ENCODE measurements at regions not wholly inside any gene's neighbourhood (a gene's known extent, or its start where the extent isn't known, plus 50 kb on each side); places are given as distances from the start of the nearest gene placed in this dataset.
A peak's percentile ranks its signal among the peaks of the same experiment; 100 is the strongest.

DNA sequence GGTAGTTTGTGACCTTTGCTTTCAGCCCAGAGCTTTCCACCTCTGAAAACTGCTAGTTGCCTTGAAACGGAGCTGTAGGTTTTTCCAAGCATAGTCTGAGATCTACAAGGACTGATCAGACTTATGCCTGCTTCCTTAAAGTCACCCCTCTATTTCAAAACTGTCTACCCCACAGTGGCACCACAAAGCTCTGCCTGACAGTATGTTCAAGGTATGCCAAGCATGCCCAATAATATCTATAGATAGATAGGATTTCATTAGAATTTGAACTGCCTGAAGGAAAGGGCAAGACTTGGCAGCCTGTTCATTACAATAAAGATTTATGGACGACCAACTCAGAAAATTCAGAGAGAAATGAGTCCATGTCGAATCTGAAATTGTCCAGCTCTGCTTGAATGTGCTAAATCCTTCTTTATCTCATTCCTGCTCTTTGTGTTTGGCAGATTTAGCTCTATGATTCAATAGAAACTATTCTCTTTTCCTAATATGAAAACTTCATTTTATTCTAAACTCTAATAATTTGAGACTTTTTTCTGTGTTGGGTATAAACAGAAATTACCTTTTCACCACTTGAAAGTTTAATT, 227.6 kb upstream of the TBC1D5 start:
- Histone ChIP-seq H2BK5ac (ENCODE audit: low read depth, low read length, poor library complexity, severe bottlenecking) (no peak overlapping the region), H3K4me3 (ENCODE audit: insufficient read depth in 1 of 2, low read depth in 1 of 2, low read length in 2 of 2) (no peak overlapping the region), H3K18ac (ENCODE audit: low read depth in 1 of 2, low read length in 2 of 2) (no peak overlapping the region), H3K79me1 (replicated peaks; ENCODE audit: low read length, poor library complexity, severe bottlenecking) (no peaks in the 10 kb centered on the region), H2AK5ac (ENCODE audit: low read length, severe bottlenecking) (no peak overlapping the region), H3K4ac (ENCODE audit: low read depth in 1 of 2, low read length in 2 of 2) (no peak overlapping the region), H3K14ac (ENCODE audit: low read length in 2 of 2) (no peak overlapping the region), H3K4me1 (ENCODE audit: control insufficient read depth, insufficient read depth, low read depth, low read length) (no peaks in the 10 kb centered on the region), H4K8ac (ENCODE audit: low read length) (no peak overlapping the region), H3K23ac (ENCODE audit: low read length in 2 of 2) (no peak overlapping the region), H3K27me3 (ENCODE audit: control insufficient read depth in 1 of 2, insufficient read depth in 1 of 2, low read length in 2 of 2) (no peaks in the 10 kb centered on the region), H2AFZ (ENCODE audit: low read depth, low read length) (no peak overlapping the region), H2BK15ac (ENCODE audit: low read depth, poor library complexity, severe bottlenecking) (no peak overlapping the region), H3K9me3 (ENCODE audit: control insufficient read depth, low read length) (no peaks in the 10 kb centered on the region), H4K91ac (ENCODE audit: low read length) (no peak overlapping the region), H2BK120ac (ENCODE audit: low read depth, low read length) (no peak overlapping the region), H3K9ac (ENCODE audit: low read length) (no peak overlapping the region), H3K27ac (ENCODE audit: low read length, poor library complexity, severe bottlenecking) (no peak overlapping the region), H2BK12ac (ENCODE audit: low read length in 2 of 2) (no peak overlapping the region), H3K36me3 (ENCODE audit: control insufficient read depth in 1 of 2, insufficient read depth in 2 of 2, low read depth in 1 of 2, low read length in 2 of 2) (no peaks in the 10 kb centered on the region), H3K4me2 (ENCODE audit: low read length, poor library complexity, severe bottlenecking) (no peak overlapping the region)
- 58% methylated on average over 3 of the region's 3 CpGs for WGBS
- no peak for DNase-seq

DNA sequence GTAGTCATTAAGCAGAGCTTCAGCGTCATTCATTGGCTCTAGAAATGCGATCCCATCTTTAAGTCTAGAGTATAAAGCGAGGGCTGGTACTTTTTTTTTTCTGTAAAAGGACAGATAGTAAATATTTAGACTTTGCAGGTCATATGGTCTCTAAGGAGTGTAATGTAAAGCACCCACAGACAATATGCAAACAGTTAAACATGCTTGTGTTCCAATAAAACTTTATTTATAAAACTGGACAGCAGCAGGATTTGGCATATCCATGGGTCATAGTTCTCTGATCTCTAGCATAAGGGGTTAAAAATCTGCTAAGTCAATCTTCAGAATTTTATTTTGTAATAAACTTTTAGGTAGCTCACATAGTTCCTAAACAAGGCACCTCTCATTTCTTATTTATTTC, 226.8 kb upstream of the TBC1D5 start:
- no peak overlapping the region for H3K9ac ChIP-seq (ENCODE audit: low read length)
- H2BK120ac ChIP-seq (ENCODE audit: low read depth, low read length), result no peak overlapping the region
- no peak overlapping the region for H3K14ac ChIP-seq (ENCODE audit: low read length in 2 of 2)
- H3K23ac ChIP-seq (ENCODE audit: low read length in 2 of 2), result no peak overlapping the region
- H3K36me3 ChIP-seq (ENCODE audit: control insufficient read depth in 1 of 2, insufficient read depth in 2 of 2, low read depth in 1 of 2, low read length in 2 of 2), result no peaks in the 10 kb centered on the region
- no peaks in the 10 kb centered on the region for H3K9me3 ChIP-seq (ENCODE audit: control insufficient read depth, low read length)
- H2BK15ac ChIP-seq (ENCODE audit: low read depth, poor library complexity, severe bottlenecking), result no peak overlapping the region
- no peak overlapping the region for H3K4me2 ChIP-seq (ENCODE audit: low read length, poor library complexity, severe bottlenecking)
- no peak overlapping the region for H2AFZ ChIP-seq (ENCODE audit: low read depth, low read length)
- no peak overlapping the region for H3K4ac ChIP-seq (ENCODE audit: low read depth in 1 of 2, low read length in 2 of 2)
- no peak overlapping the region for H2AK5ac ChIP-seq (ENCODE audit: low read length, severe bottlenecking)
- DNase-seq, result no peak
- H3K27me3 ChIP-seq (ENCODE audit: control insufficient read depth in 1 of 2, insufficient read depth in 1 of 2, low read length in 2 of 2), result no peaks in the 10 kb centered on the region
- no peak overlapping the region for H4K91ac ChIP-seq (ENCODE audit: low read length)
- no peak overlapping the region for H3K27ac ChIP-seq (ENCODE audit: low read length, poor library complexity, severe bottlenecking)
- H3K79me1 ChIP-seq (replicated peaks; ENCODE audit: low read length, poor library complexity, severe bottlenecking), result no peaks in the 10 kb centered on the region
- peak overlapping the region; percentile 38 for H2BK5ac ChIP-seq (ENCODE audit: low read depth, low read length, poor library complexity, severe bottlenecking)
- H3K4me3 ChIP-seq (ENCODE audit: insufficient read depth in 1 of 2, low read depth in 1 of 2, low read length in 2 of 2), result no peak overlapping the region
- H2BK12ac ChIP-seq (ENCODE audit: low read length in 2 of 2), result no peak overlapping the region
- H3K18ac ChIP-seq (ENCODE audit: low read depth in 1 of 2, low read length in 2 of 2), result no peak overlapping the region
- WGBS, result 99% methylated on average over 3 of the region's 3 CpGs
- no peak overlapping the region for H4K8ac ChIP-seq (ENCODE audit: low read length)
- no peaks in the 10 kb centered on the region for H3K4me1 ChIP-seq (ENCODE audit: control insufficient read depth, insufficient read depth, low read depth, low read length)

DNA sequence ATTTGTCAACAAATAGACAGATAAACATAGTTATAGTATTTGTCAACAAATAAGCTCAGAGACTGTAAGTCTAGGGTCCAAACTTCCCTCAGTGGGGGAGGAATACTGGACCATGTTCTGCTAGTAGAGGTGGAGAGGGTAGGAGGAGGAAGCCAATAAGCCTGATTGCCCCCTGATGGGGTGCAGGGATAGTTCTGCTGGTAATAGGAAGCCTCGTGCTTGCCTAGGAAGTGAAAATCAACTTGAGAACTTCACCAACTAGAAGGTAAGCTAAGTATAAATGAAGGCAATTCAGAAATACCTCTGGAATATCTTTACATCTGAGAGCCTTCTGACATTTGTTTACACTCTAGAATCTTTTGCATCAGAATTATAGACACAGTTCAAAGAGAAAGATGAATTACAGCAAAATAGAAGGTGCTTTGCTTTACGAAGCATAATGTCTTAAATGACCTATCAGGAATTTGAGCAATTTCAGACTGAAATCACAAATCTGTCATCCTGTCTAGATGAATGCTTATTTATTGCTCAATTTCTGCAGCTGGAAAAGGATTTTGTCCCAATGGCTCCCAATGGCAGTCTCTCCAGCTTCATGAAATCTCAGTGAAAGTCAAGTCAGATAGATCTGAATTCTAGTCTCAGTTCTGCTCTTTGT, 225.6 kb upstream of the TBC1D5 start:
- H2BK120ac ChIP-seq (ENCODE audit: low read depth, low read length), result no peak overlapping the region
- no peaks in the 10 kb centered on the region for H3K27me3 ChIP-seq (ENCODE audit: control insufficient read depth in 1 of 2, insufficient read depth in 1 of 2, low read length in 2 of 2)
- no peak overlapping the region for H3K18ac ChIP-seq (ENCODE audit: low read depth in 1 of 2, low read length in 2 of 2)
- H3K79me1 ChIP-seq (replicated peaks; ENCODE audit: low read length, poor library complexity, severe bottlenecking), result no peaks in the 10 kb centered on the region
- no peaks in the 10 kb centered on the region for H3K9me3 ChIP-seq (ENCODE audit: control insufficient read depth, low read length)
- no peak overlapping the region for H3K4me2 ChIP-seq (ENCODE audit: low read length, poor library complexity, severe bottlenecking)
- H3K36me3 ChIP-seq (ENCODE audit: control insufficient read depth in 1 of 2, insufficient read depth in 2 of 2, low read depth in 1 of 2, low read length in 2 of 2), result no peaks in the 10 kb centered on the region
- no peak overlapping the region for H2BK12ac ChIP-seq (ENCODE audit: low read length in 2 of 2)
- H3K23ac ChIP-seq (ENCODE audit: low read length in 2 of 2), result no peak overlapping the region
- H3K27ac ChIP-seq (ENCODE audit: low read length, poor library complexity, severe bottlenecking), result no peak overlapping the region
- no peak overlapping the region for H2AK5ac ChIP-seq (ENCODE audit: low read length, severe bottlenecking)
- WGBS, result 88% methylated on average over 1 of the region's 2 CpGs
- H2BK5ac ChIP-seq (ENCODE audit: low read depth, low read length, poor library complexity, severe bottlenecking), result no peak overlapping the region
- H3K9ac ChIP-seq (ENCODE audit: low read length), result no peak overlapping the region
- H4K8ac ChIP-seq (ENCODE audit: low read length), result no peak overlapping the region
- no peak overlapping the region for H2BK15ac ChIP-seq (ENCODE audit: low read depth, poor library complexity, severe bottlenecking)
- H2AFZ ChIP-seq (ENCODE audit: low read depth, low read length), result no peak overlapping the region
- no peak overlapping the region for H3K4me3 ChIP-seq (ENCODE audit: insufficient read depth in 1 of 2, low read depth in 1 of 2, low read length in 2 of 2)
- H3K4me1 ChIP-seq (ENCODE audit: control insufficient read depth, insufficient read depth, low read depth, low read length), result no peaks in the 10 kb centered on the region
- no peak overlapping the region for H4K91ac ChIP-seq (ENCODE audit: low read length)
- no peak overlapping the region for H3K14ac ChIP-seq (ENCODE audit: low read length in 2 of 2)
- H3K4ac ChIP-seq (ENCODE audit: low read depth in 1 of 2, low read length in 2 of 2), result no peak overlapping the region
- no peak for DNase-seq

DNA sequence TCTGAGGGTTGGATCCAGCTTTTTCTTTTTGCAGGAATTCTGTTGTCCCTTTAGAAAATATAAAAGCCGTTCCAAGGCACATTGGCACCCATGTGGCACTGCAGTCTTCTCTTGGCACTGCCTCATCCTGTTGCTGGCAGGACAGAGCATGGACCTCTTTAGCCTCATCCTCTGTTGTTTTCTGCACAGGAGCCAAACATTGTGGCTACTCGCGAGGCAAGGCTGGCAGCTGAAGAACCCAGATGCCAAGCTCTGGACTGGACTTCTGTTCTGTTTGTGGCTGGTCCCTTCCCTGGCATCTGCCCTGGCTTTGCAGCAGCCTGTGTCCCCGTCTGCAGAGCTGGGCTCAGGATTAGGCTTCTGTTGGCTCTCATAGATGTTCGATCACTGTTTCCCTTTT, 224.7 kb upstream of the TBC1D5 start:
- H3K4ac ChIP-seq (ENCODE audit: low read depth in 1 of 2, low read length in 2 of 2), result no peak overlapping the region
- H2AFZ ChIP-seq (ENCODE audit: low read depth, low read length), result no peak overlapping the region
- 91% methylated on average over 5 of the region's 5 CpGs for WGBS
- no peaks in the 10 kb centered on the region for H3K79me1 ChIP-seq (replicated peaks; ENCODE audit: low read length, poor library complexity, severe bottlenecking)
- DNase-seq, result no peak
- H2BK12ac ChIP-seq (ENCODE audit: low read length in 2 of 2), result no peak overlapping the region
- no peak overlapping the region for H3K18ac ChIP-seq (ENCODE audit: low read depth in 1 of 2, low read length in 2 of 2)
- no peak overlapping the region for H2BK5ac ChIP-seq (ENCODE audit: low read depth, low read length, poor library complexity, severe bottlenecking)
- H4K8ac ChIP-seq (ENCODE audit: low read length), result no peak overlapping the region
- H4K91ac ChIP-seq (ENCODE audit: low read length), result no peak overlapping the region
- no peak overlapping the region for H3K4me2 ChIP-seq (ENCODE audit: low read length, poor library complexity, severe bottlenecking)
- H3K27ac ChIP-seq (ENCODE audit: low read length, poor library complexity, severe bottlenecking), result no peak overlapping the region
- no peak overlapping the region for H3K14ac ChIP-seq (ENCODE audit: low read length in 2 of 2)
- H2BK120ac ChIP-seq (ENCODE audit: low read depth, low read length), result no peak overlapping the region
- H3K36me3 ChIP-seq (ENCODE audit: control insufficient read depth in 1 of 2, insufficient read depth in 2 of 2, low read depth in 1 of 2, low read length in 2 of 2), result no peaks in the 10 kb centered on the region
- H3K9ac ChIP-seq (ENCODE audit: low read length), result no peak overlapping the region
- no peaks in the 10 kb centered on the region for H3K9me3 ChIP-seq (ENCODE audit: control insufficient read depth, low read length)
- no peak overlapping the region for H2AK5ac ChIP-seq (ENCODE audit: low read length, severe bottlenecking)
- no peak overlapping the region for H2BK15ac ChIP-seq (ENCODE audit: low read depth, poor library complexity, severe bottlenecking)
- H3K4me1 ChIP-seq (ENCODE audit: control insufficient read depth, insufficient read depth, low read depth, low read length), result no peaks in the 10 kb centered on the region
- no peak overlapping the region for H3K23ac ChIP-seq (ENCODE audit: low read length in 2 of 2)
- H3K27me3 ChIP-seq (ENCODE audit: control insufficient read depth in 1 of 2, insufficient read depth in 1 of 2, low read length in 2 of 2), result no peaks in the 10 kb centered on the region
- H3K4me3 ChIP-seq (ENCODE audit: insufficient read depth in 1 of 2, low read depth in 1 of 2, low read length in 2 of 2), result no peak overlapping the region

All from mesenchymal stem cell (in vitro differentiated cells and primary cell).